ENCODE measurements at regions not wholly inside any gene's neighbourhood (a gene's known extent, or its start where the extent isn't known, plus 50 kb on each side); places are given as distances from the start of the nearest gene placed in this dataset.
"Not testable (repeated sequence)": the region's sequence is repeated elsewhere in the genome, so short reads cannot be mapped to it uniquely, and the experiment has no call there.

DNA sequence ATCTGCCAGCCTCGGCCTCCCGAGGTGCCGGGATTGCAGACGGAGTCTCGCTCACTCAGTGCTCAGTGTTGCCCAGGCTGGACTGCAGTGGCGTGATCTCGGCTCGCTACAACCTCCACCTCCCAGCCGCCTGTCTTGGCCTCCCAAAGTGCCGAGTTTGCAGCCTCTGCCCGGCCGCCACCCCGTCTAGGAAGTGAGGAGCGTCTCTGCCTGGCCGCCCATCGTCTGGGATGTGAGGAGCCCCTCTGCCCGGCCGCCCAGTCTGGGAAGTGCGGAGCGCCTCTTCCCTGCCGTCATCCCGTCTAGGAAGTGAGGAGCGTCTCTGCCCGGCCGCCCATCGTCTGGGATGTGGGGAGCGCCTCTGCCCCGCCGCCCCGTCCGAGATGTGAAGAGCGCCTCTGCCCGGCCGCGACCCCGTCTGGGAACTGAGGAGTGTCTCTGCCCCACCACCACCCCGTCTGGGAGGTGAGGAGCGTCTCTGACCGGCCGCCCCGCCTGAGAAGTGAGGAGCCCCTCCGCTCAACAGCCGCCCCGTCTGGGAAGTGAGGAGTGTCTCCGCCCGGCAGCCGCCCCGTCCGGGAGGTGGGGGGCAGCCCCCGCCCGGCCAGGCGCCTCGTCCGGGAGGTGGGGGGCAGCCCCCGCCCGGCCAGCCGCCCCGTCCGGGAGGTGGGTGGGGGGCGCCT lies 180.4 kb upstream of the ZNF184 start:
- TF ChIP-seq, protein P1, sequence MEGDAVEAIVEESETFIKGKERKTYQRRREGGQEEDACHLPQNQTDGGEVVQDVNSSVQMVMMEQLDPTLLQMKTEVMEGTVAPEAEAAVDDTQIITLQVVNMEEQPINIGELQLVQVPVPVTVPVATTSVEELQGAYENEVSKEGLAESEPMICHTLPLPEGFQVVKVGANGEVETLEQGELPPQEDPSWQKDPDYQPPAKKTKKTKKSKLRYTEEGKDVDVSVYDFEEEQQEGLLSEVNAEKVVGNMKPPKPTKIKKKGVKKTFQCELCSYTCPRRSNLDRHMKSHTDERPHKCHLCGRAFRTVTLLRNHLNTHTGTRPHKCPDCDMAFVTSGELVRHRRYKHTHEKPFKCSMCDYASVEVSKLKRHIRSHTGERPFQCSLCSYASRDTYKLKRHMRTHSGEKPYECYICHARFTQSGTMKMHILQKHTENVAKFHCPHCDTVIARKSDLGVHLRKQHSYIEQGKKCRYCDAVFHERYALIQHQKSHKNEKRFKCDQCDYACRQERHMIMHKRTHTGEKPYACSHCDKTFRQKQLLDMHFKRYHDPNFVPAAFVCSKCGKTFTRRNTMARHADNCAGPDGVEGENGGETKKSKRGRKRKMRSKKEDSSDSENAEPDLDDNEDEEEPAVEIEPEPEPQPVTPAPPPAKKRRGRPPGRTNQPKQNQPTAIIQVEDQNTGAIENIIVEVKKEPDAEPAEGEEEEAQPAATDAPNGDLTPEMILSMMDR (IDR thresholded peaks at IDR 0.05) = not testable (repeated sequence)
- not testable (repeated sequence) for TF ChIP-seq POLR2A (IDR thresholded peaks at IDR 0.05)

Data from adrenal gland (tissue), 5 donors.